SH-SY5Y (cell line): ENCODE measurements at regions not wholly inside any gene's neighbourhood (a gene's known extent, or its start where the extent isn't known, plus 50 kb on each side); places are given as distances from the start of the nearest gene placed in this dataset.

ENCODE experiments used
- GATA2 ChIP-seq: IDR thresholded peaks from 2 replicates; pipeline ENCODE4 v1.6.1; 2011; ENCODE audit warnings: mild to moderate bottlenecking, low read depth, low read length
- GATA3 ChIP-seq: IDR thresholded peaks from 2 replicates; pipeline ENCODE4 v1.6.1; 2011; ENCODE audit warnings: low read depth, mild to moderate bottlenecking, low read length, moderate library complexity

- TF ChIP-seq GATA2 (no peak), GATA3 (no peak)
These were observed 140.8 kb upstream of the GATB start for GRCh38 chr4:151901631-151902030.
